NT2/D1 (cell line): ENCODE measurements at regions not wholly inside any gene's neighbourhood (a gene's known extent, or its start where the extent isn't known, plus 50 kb on each side); places are given as distances from the start of the nearest gene placed in this dataset.

Source experiments
- SUZ12 ChIP-seq: IDR thresholded peaks from 2 replicates; pipeline ENCODE4 v1.6.1; 2011; ENCODE audit not compliant: insufficient read length, insufficient read depth; ENCODE audit errors: extremely low read depth
- YY1 ChIP-seq: IDR thresholded peaks from 2 replicates; pipeline ENCODE4 v1.6.1; 2011; ENCODE audit not compliant: insufficient read length, insufficient read depth
- ZNF274 ChIP-seq: IDR thresholded peaks from 2 replicates; pipeline ENCODE4 v1.6.1; 2011; ENCODE audit warnings: mild to moderate bottlenecking, low read depth, low read length

GRCh38 chr12:24500421-24500820 lies 448.5 kb downstream of the BCAT1 start:
- TF ChIP-seq SUZ12 (no peak), YY1 (no peak), ZNF274 (no peak)
